Loucy (cell line): ENCODE measurements at regions not wholly inside any gene's neighbourhood (a gene's known extent, or its start where the extent isn't known, plus 50 kb on each side); places are given as distances from the start of the nearest gene placed in this dataset.
"Not testable (repeated sequence)": the region's sequence is repeated elsewhere in the genome, so short reads cannot be mapped to it uniquely, and the experiment has no call there.

ENCODE experiments used
- H2AFZ ChIP-seq: fragments of 200-600 bp; sonication (generic); 2 replicates; pipeline ENCODE4 v1.6.0; 2016; ENCODE audit warnings: antibody characterized with exemption, mild to moderate bottlenecking, low read length, moderate library complexity
- H3F3A ChIP-seq: fragments of 200-600 bp; 2 replicates; pipeline ENCODE4 v1.6.0; 2016; ENCODE audit warnings: antibody characterized with exemption, low read depth, mild to moderate bottlenecking
- H3K27me3 ChIP-seq: fragments of 200-600 bp; sonication (generic); 2 replicates; pipeline ENCODE4 v1.6.1; 2014; ENCODE audit warnings: low read length, mild to moderate bottlenecking; ENCODE audit not compliant: insufficient read depth, poor library complexity, severe bottlenecking
- H3K36me3 ChIP-seq: fragments of 200-600 bp; sonication (generic); 2 replicates; pipeline ENCODE4 v1.6.1; 2016; ENCODE audit warnings: low read length; ENCODE audit not compliant: insufficient read depth
- H3K4me1 ChIP-seq: fragments of 200-600 bp; sonication (generic); 2 replicates; pipeline ENCODE4 v1.5.1; 2014; ENCODE audit warnings: low read length, mild to moderate bottlenecking; ENCODE audit not compliant: insufficient read depth, poor library complexity, severe bottlenecking
- H3K4me2 ChIP-seq: fragments of 200-600 bp; sonication (generic); 2 replicates; pipeline ENCODE4 v1.6.0; 2014; ENCODE audit warnings: antibody characterized with exemption, low read length, low read depth, mild to moderate bottlenecking; ENCODE audit not compliant: poor library complexity, severe bottlenecking
- H3K4me3 ChIP-seq: fragments of 200-600 bp; sonication (generic); 2 replicates; pipeline ENCODE4 v1.5.1; 2014; ENCODE audit warnings: low read length, mild to moderate bottlenecking, mixed read lengths; ENCODE audit not compliant: poor library complexity, severe bottlenecking
- H3K79me2 ChIP-seq: fragments of 200-600 bp; sonication (generic); 2 replicates; pipeline ENCODE4 v1.6.1; 2014; ENCODE audit warnings: low read length; ENCODE audit not compliant: insufficient read depth
- H3K9ac ChIP-seq: fragments of 200-600 bp; sonication (generic); 2 replicates; pipeline ENCODE4 v1.6.0; 2014; ENCODE audit warnings: mild to moderate bottlenecking, low read depth, low read length, moderate library complexity; ENCODE audit not compliant: poor library complexity, severe bottlenecking
- H3K9me2 ChIP-seq: fragments of 200-600 bp; sonication (generic); replicated peaks from 2 replicates; pipeline ENCODE4 v1.6.1; 2016; ENCODE audit warnings: low read depth, low read length, mixed read lengths
- H3K9me3 ChIP-seq: fragments of 200-600 bp; sonication (generic); 2 replicates; pipeline ENCODE4 v1.6.1; 2014; ENCODE audit warnings: mild to moderate bottlenecking, antibody characterized with exemption, low read length, low read depth; ENCODE audit not compliant: insufficient read depth
- H4K20me1 ChIP-seq: fragments of 200-600 bp; sonication (generic); 2 replicates; pipeline ENCODE4 v1.6.0; 2014; ENCODE audit warnings: antibody characterized with exemption, low read length, mild to moderate bottlenecking; ENCODE audit not compliant: insufficient read depth, poor library complexity, severe bottlenecking
- CTCF ChIP-seq: fragments of 200-600 bp; sonication (generic); conservative IDR thresholded peaks from 2 replicates; pipeline ENCODE4 v1.5.1; 2014; ENCODE audit warnings: mild to moderate bottlenecking, antibody characterized with exemption, low read length
- EZH2phosphoT487 ChIP-seq: fragments of 200-600 bp; IDR thresholded peaks from 2 replicates; pipeline ENCODE4 v1.6.1; 2018; ENCODE audit warnings: antibody characterized with exemption, mild to moderate bottlenecking, moderate library complexity, borderline replicate concordance

GRCh38 chr16:87048038-87048729, 269.0 kb downstream of the C16orf95 start:
- no peak overlapping the region for H2AFZ ChIP-seq
- TF ChIP-seq CTCF (no peak), EZH2phosphoT487 (no peak)

GRCh38 chr16:87048730-87049115, 268.5 kb downstream of the C16orf95 start:
- H3K9me2 ChIP-seq: no peaks in the 10 kb centered on the region
- H2AFZ ChIP-seq: no peak overlapping the region

More at GRCh38 chr16:87048038-87048729, 269.0 kb downstream of the C16orf95 start:
- Histone ChIP-seq H3K4me1 (no peaks in the 10 kb centered on the region), H3K36me3 (no peaks in the 10 kb centered on the region), H4K20me1 (no peaks in the 10 kb centered on the region), H3K4me2 (no peak overlapping the region), H3K79me2 (no peaks in the 10 kb centered on the region), H3K27me3 (no peaks in the 10 kb centered on the region), H3K9me2 (no peaks in the 10 kb centered on the region), H3K9me3 (no peaks in the 10 kb centered on the region), H3K9ac (no peak overlapping the region), H3F3A (no peaks in the 10 kb centered on the region), H3K4me3 (no peak overlapping the region)

GRCh38 chr16:87049216-87049615, 268.0 kb downstream of the C16orf95 start:
- H3K4me1 ChIP-seq, H4K20me1 ChIP-seq, H3K4me2 ChIP-seq, H3F3A ChIP-seq, H3K9ac ChIP-seq, H3K4me3 ChIP-seq, H3K9me2 ChIP-seq, H3K27me3 ChIP-seq, H3K9me3 ChIP-seq, H2AFZ ChIP-seq, H3K36me3 ChIP-seq, H3K79me2 ChIP-seq: not testable (repeated sequence)

More at GRCh38 chr16:87048730-87049115, 268.5 kb downstream of the C16orf95 start:
- Histone ChIP-seq H3K36me3 (no peaks in the 10 kb centered on the region), H3K9me3 (no peaks in the 10 kb centered on the region), H3K4me3 (no peak overlapping the region), H3F3A (no peaks in the 10 kb centered on the region), H3K4me2 (no peak overlapping the region), H3K4me1 (no peaks in the 10 kb centered on the region), H3K79me2 (no peaks in the 10 kb centered on the region), H3K9ac (no peak overlapping the region), H3K27me3 (no peaks in the 10 kb centered on the region), H4K20me1 (no peaks in the 10 kb centered on the region)
- TF ChIP-seq CTCF (no peak), EZH2phosphoT487 (no peak)

GRCh38 chr16:87050142-87050541, 267.1 kb downstream of the C16orf95 start:
- Histone ChIP-seq H3K4me3 (no peak overlapping the region), H3K9ac (no peak overlapping the region), H3K4me1 (no peaks in the 10 kb centered on the region), H3K9me2 (no peaks in the 10 kb centered on the region), H4K20me1 (no peaks in the 10 kb centered on the region), H3K36me3 (no peaks in the 10 kb centered on the region), H3K27me3 (no peaks in the 10 kb centered on the region), H3K79me2 (no peaks in the 10 kb centered on the region), H3F3A (no peaks in the 10 kb centered on the region), H3K9me3 (no peaks in the 10 kb centered on the region), H2AFZ (no peak overlapping the region), H3K4me2 (no peak overlapping the region)
- no peak for TF ChIP-seq EZH2phosphoT487
- TF ChIP-seq CTCF: no peak
